CD8-positive, alpha-beta memory T cell (primary cell): ENCODE measurements at regions not wholly inside any gene's neighbourhood (a gene's known extent, or its start where the extent isn't known, plus 50 kb on each side); places are given as distances from the start of the nearest gene placed in this dataset.

Experiments
- CTCF ChIA-PET: fragments of 350-600 bp; sonication (Branson Sonifier 250); formaldehyde crosslinking; loops from one replicate; lab custom pipeline; 2021; ENCODE audit warnings: antibody characterized with exemption; lab: Charles Lee
- POLR2A ChIA-PET: fragments of 350-600 bp; sonication (Branson Sonifier 250); formaldehyde crosslinking; loops from one replicate; lab custom pipeline; 2021; ENCODE audit warnings: antibody characterized with exemption; lab: Charles Lee
- DNase-seq, 5 donors: peaks; one replicate each; pipeline versions ENCODE4 v3.0.0 to v3.0.0-alpha.2; 2020 to 2022; ENCODE audit warnings: mixed read lengths in 1 of 5
- H3K27ac ChIP-seq: one replicate; pipeline ENCODE4 v1.7.0; 2013; ENCODE audit warnings: low read depth, mild to moderate bottlenecking, low read length, moderate library complexity
- H3K27me3 ChIP-seq: 2 replicates; pipeline ENCODE4 v1.7.0; 2013; ENCODE audit warnings: low read length, mild to moderate bottlenecking; ENCODE audit not compliant: insufficient read depth, poor library complexity, severe bottlenecking
- H3K36me3 ChIP-seq: 2 replicates; pipeline ENCODE4 v1.7.0; 2013; ENCODE audit warnings: mild to moderate bottlenecking, low read length, moderate library complexity; ENCODE audit not compliant: insufficient read depth
- H3K4me1 ChIP-seq: 2 replicates; pipeline ENCODE4 v1.7.0; 2013; ENCODE audit warnings: mild to moderate bottlenecking, low read length, moderate library complexity; ENCODE audit not compliant: insufficient read depth
- H3K4me3 ChIP-seq: 2 replicates; pipeline ENCODE4 v1.7.0; 2013; ENCODE audit warnings: mild to moderate bottlenecking, low read length
- H3K9me3 ChIP-seq: 2 replicates; pipeline ENCODE4 v1.7.0; 2013; ENCODE audit warnings: mild to moderate bottlenecking, low read length
- H3K27ac Mint-ChIP-seq, 8 donors: one replicate each; pipeline ENCODE4 v1.8.0; 2020 to 2021; ENCODE audit warnings: mixed read lengths in 8 of 8, mild to moderate bottlenecking in 6 of 8, inconsistent platforms in 3 of 8, moderate library complexity in 3 of 8
- H3K27me3 Mint-ChIP-seq, 2 donors: one replicate each; pipeline ENCODE4 v1.8.0; 2020 to 2021; ENCODE audit warnings: mixed read lengths in 2 of 2, mild to moderate bottlenecking in 1 of 2, moderate library complexity in 1 of 2
- H3K36me3 Mint-ChIP-seq, 3 donors: one replicate each; pipeline ENCODE4 v1.8.0; 2020 to 2021; ENCODE audit warnings: mixed read lengths in 3 of 3, inconsistent platforms in 1 of 3, mild to moderate bottlenecking in 1 of 3
- H3K4me1 Mint-ChIP-seq, 3 donors: one replicate each; pipeline ENCODE4 v1.8.0; 2020 to 2021; ENCODE audit warnings: mixed read lengths in 3 of 3, inconsistent platforms in 1 of 3, mild to moderate bottlenecking in 1 of 3
- H3K4me3 Mint-ChIP-seq, 7 donors: one replicate each; pipeline ENCODE4 v1.8.0; 2020 to 2021; ENCODE audit warnings: mixed read lengths in 7 of 7, mild to moderate bottlenecking in 6 of 7, moderate library complexity in 4 of 7, inconsistent platforms in 2 of 7
- H3K9me3 Mint-ChIP-seq, 5 donors: one replicate each; pipeline ENCODE4 v1.8.0; 2020 to 2022; ENCODE audit warnings: mixed read lengths in 5 of 5, mild to moderate bottlenecking in 3 of 5, moderate library complexity in 2 of 5, inconsistent platforms in 1 of 5

GRCh38 chr1:30450818-30451233, 272.6 kb downstream of the MATN1 start:
- Mint-ChIP-seq H3K27ac (peak overlapping the region in 1 of 8 donors; percentile 31), H3K27me3 (peaks cover 1 to 22% of the 10 kb centered on the region in 2 donors), H3K9me3 (peaks cover 0 to 2% (median 0%) of the 10 kb centered on the region in 5 donors), H3K36me3 (no peaks in the 10 kb centered on the region), H3K4me3 (no peak overlapping the region), H3K4me1 (no peaks in the 10 kb centered on the region)
- H3K36me3 ChIP-seq = no peaks in the 10 kb centered on the region
- POLR2A ChIA-PET = no interaction called here
- DNase-seq = no peak
- CTCF ChIA-PET = no interaction called here
- no peaks in the 10 kb centered on the region for H3K9me3 ChIP-seq
- H3K27ac ChIP-seq = no peak overlapping the region
- no peaks in the 10 kb centered on the region for H3K4me1 ChIP-seq
- no peaks in the 10 kb centered on the region for H3K27me3 ChIP-seq
- no peak overlapping the region for H3K4me3 ChIP-seq

- H3K4me1 Mint-ChIP-seq = no peaks in the 10 kb centered on the region
- Histone ChIP-seq H3K36me3 (no peaks in the 10 kb centered on the region), H3K9me3 (no peaks in the 10 kb centered on the region), H3K4me3 (no peak overlapping the region), H3K27me3 (no peaks in the 10 kb centered on the region), H3K4me1 (no peaks in the 10 kb centered on the region), H3K27ac (no peak overlapping the region)
- H3K27ac Mint-ChIP-seq = no peak overlapping the region
- DNase-seq = no peak
- H3K9me3 Mint-ChIP-seq = peaks cover 0 to 2% (median 0%) of the 10 kb centered on the region in 5 donors
- ChIA-PET CTCF (no interaction called here), POLR2A (no interaction called here)
- H3K27me3 Mint-ChIP-seq = peaks cover 5 to 22% of the 10 kb centered on the region in 2 donors
- no peak overlapping the region for H3K4me3 Mint-ChIP-seq
- H3K36me3 Mint-ChIP-seq = no peaks in the 10 kb centered on the region
These were observed 273.1 kb downstream of the MATN1 start for GRCh38 chr1:30450148-30450817.

GRCh38 chr1:30449428-30450147, 273.8 kb downstream of the MATN1 start:
- H3K27me3 ChIP-seq = no peaks in the 10 kb centered on the region
- DNase-seq = no peak
- H3K36me3 ChIP-seq = no peaks in the 10 kb centered on the region
- Mint-ChIP-seq H3K27me3 (peaks cover 5 to 22% of the 10 kb centered on the region in 2 donors), H3K4me3 (no peak overlapping the region), H3K27ac (no peak overlapping the region), H3K4me1 (no peaks in the 10 kb centered on the region), H3K36me3 (no peaks in the 10 kb centered on the region), H3K9me3 (peaks cover 0 to 2% (median 0%) of the 10 kb centered on the region in 5 donors)
- H3K4me1 ChIP-seq = no peaks in the 10 kb centered on the region
- no peaks in the 10 kb centered on the region for H3K9me3 ChIP-seq
- H3K27ac ChIP-seq = no peak overlapping the region
- POLR2A ChIA-PET = no interaction called here
- H3K4me3 ChIP-seq = no peak overlapping the region
- CTCF ChIA-PET = no interaction called here

GRCh38 chr1:30449003-30449402, 274.4 kb downstream of the MATN1 start:
- DNase-seq = no peak
- no peaks in the 10 kb centered on the region for H3K36me3 Mint-ChIP-seq
- no peaks in the 10 kb centered on the region for H3K4me1 ChIP-seq
- H3K4me3 ChIP-seq = no peak overlapping the region
- peaks cover 5 to 22% of the 10 kb centered on the region in 2 donors for H3K27me3 Mint-ChIP-seq
- POLR2A ChIA-PET = no interaction called here
- no peak overlapping the region for H3K27ac Mint-ChIP-seq
- no peak overlapping the region for H3K27ac ChIP-seq
- no peak overlapping the region for H3K4me3 Mint-ChIP-seq
- H3K4me1 Mint-ChIP-seq = no peaks in the 10 kb centered on the region
- H3K36me3 ChIP-seq = no peaks in the 10 kb centered on the region
- CTCF ChIA-PET = no interaction called here
- peaks cover 1 to 5% (median 5%) of the 10 kb centered on the region in 5 donors for H3K9me3 Mint-ChIP-seq
- no peaks in the 10 kb centered on the region for H3K27me3 ChIP-seq
- H3K9me3 ChIP-seq = no peaks in the 10 kb centered on the region

GRCh38 chr1:30447701-30448100, 275.7 kb downstream of the MATN1 start:
- Histone ChIP-seq H3K36me3 (no peaks in the 10 kb centered on the region), H3K4me3 (no peak overlapping the region), H3K27me3 (no peaks in the 10 kb centered on the region), H3K4me1 (no peaks in the 10 kb centered on the region), H3K27ac (no peak overlapping the region), H3K9me3 (no peaks in the 10 kb centered on the region)
- Mint-ChIP-seq H3K9me3 (peaks cover 1 to 6% (median 5%) of the 10 kb centered on the region in 5 donors), H3K36me3 (no peaks in the 10 kb centered on the region), H3K27me3 (peaks cover 5 to 22% of the 10 kb centered on the region in 2 donors), H3K4me1 (no peaks in the 10 kb centered on the region), H3K4me3 (no peak overlapping the region), H3K27ac (no peak overlapping the region)
- ChIA-PET CTCF (no interaction called here), POLR2A (no interaction called here)
- DNase-seq = no peak

GRCh38 chr1:30447080-30447479, 276.3 kb downstream of the MATN1 start:
- no peaks in the 10 kb centered on the region for H3K36me3 Mint-ChIP-seq
- POLR2A ChIA-PET = no interaction called here
- no peak for DNase-seq

GRCh38 chr1:30446508-30446907, 276.9 kb downstream of the MATN1 start:
- H3K9me3 ChIP-seq = no peaks in the 10 kb centered on the region
- H3K36me3 ChIP-seq = no peaks in the 10 kb centered on the region
- H3K27me3 ChIP-seq = no peaks in the 10 kb centered on the region
- CTCF ChIA-PET = no interaction called here
- DNase-seq = no peak
- peaks cover 5 to 22% of the 10 kb centered on the region in 2 donors for H3K27me3 Mint-ChIP-seq
- H3K4me1 Mint-ChIP-seq = no peaks in the 10 kb centered on the region
- no peak overlapping the region for H3K27ac ChIP-seq
- H3K4me1 ChIP-seq = no peaks in the 10 kb centered on the region
- H3K4me3 ChIP-seq = no peak overlapping the region
- no peak overlapping the region for H3K4me3 Mint-ChIP-seq
- peaks cover 1 to 6% (median 5%) of the 10 kb centered on the region in 5 donors for H3K9me3 Mint-ChIP-seq
- POLR2A ChIA-PET = no interaction called here
- no peak overlapping the region for H3K27ac Mint-ChIP-seq
- no peaks in the 10 kb centered on the region for H3K36me3 Mint-ChIP-seq

More at GRCh38 chr1:30447080-30447479, 276.3 kb downstream of the MATN1 start:
- no peak overlapping the region for H3K4me3 Mint-ChIP-seq
- CTCF ChIA-PET = no interaction called here
- no peak overlapping the region for H3K27ac Mint-ChIP-seq
- H3K27me3 Mint-ChIP-seq = peaks cover 5 to 22% of the 10 kb centered on the region in 2 donors
- H3K4me1 ChIP-seq = no peaks in the 10 kb centered on the region
- H3K27ac ChIP-seq = no peak overlapping the region
- no peaks in the 10 kb centered on the region for H3K9me3 ChIP-seq
- H3K27me3 ChIP-seq = no peaks in the 10 kb centered on the region
- no peaks in the 10 kb centered on the region for H3K36me3 ChIP-seq
- H3K4me1 Mint-ChIP-seq = no peaks in the 10 kb centered on the region
- H3K4me3 ChIP-seq = no peak overlapping the region
- H3K9me3 Mint-ChIP-seq = peaks cover 1 to 6% (median 5%) of the 10 kb centered on the region in 5 donors

- Mint-ChIP-seq H3K36me3 (no peaks in the 10 kb centered on the region), H3K4me1 (no peaks in the 10 kb centered on the region), H3K27ac (no peak overlapping the region), H3K27me3 (peaks cover 5 to 22% of the 10 kb centered on the region in 2 donors), H3K9me3 (peaks cover 1 to 6% (median 5%) of the 10 kb centered on the region in 5 donors), H3K4me3 (no peak overlapping the region)
- no peaks in the 10 kb centered on the region for H3K27me3 ChIP-seq
- H3K9me3 ChIP-seq = no peaks in the 10 kb centered on the region
- no peak overlapping the region for H3K27ac ChIP-seq
- ChIA-PET POLR2A (no interaction called here), CTCF (no interaction called here)
- no peaks in the 10 kb centered on the region for H3K36me3 ChIP-seq
- no peaks in the 10 kb centered on the region for H3K4me1 ChIP-seq
- no peak overlapping the region for H3K4me3 ChIP-seq
- no peak for DNase-seq
These were observed 277.3 kb downstream of the MATN1 start for GRCh38 chr1:30446095-30446494.
